HCT116 (cell line): ENCODE measurements at regions not wholly inside any gene's neighbourhood (a gene's known extent, or its start where the extent isn't known, plus 50 kb on each side); places are given as distances from the start of the nearest gene placed in this dataset.

Experiments
- ATAC-seq: fragments of 200-7000 bp; cut with Tn5 transposase; 2 replicates; pipeline ENCODE4 v1.9.1; 2020; ENCODE audit warnings: mild to moderate bottlenecking, moderate library complexity
- BruUV-seq: library from RNA; stranded (reverse); fragments of 400-500 nt; replicated peaks from 2 replicates; lab custom pipeline; 2021; lab: Mats Ljungman, UMichigan
- CTCF ChIA-PET: fragments of 300-600 bp; sonication (Branson Sonifier 250); formaldehyde crosslinking; loops from one replicate; lab custom pipeline; 2021; ENCODE audit warnings: antibody characterized with exemption; lab: Charles Lee
- POLR2A ChIA-PET: fragments of 300-600, 350-600 bp; sonication (Branson Sonifier 250); formaldehyde crosslinking; loops from one replicate; lab custom pipeline; 2021; ENCODE audit warnings: antibody characterized with exemption; lab: Charles Lee
- RAD21 ChIA-PET, 2 experiments: fragments of 300-600 bp; sonication (Branson Sonifier 250); formaldehyde crosslinking; loops; one replicate each; lab custom pipeline; 2023; ENCODE audit warnings: low total read pairs in 2 of 2; ENCODE audit not compliant: uncharacterized antibody in 2 of 2, unreplicated experiment in 2 of 2, low non-redundant PET in 1 of 2; lab: Charles Lee
- DNase-seq: peaks from one replicate; pipeline ENCODE4 v3.0.0-alpha.2; 2010; ENCODE audit warnings: low read depth, low spot score
- H2AFZ ChIP-seq: fragments of 200-600 bp; shearing (Covaris generic), sonication (generic); 2 replicates; pipeline ENCODE4 v1.6.1; 2017; ENCODE audit warnings: low read depth, mixed run types, mixed read lengths, antibody characterized with exemption, low read length; ENCODE audit not compliant: poor library complexity, severe bottlenecking
- H3K27ac ChIP-seq: 2 replicates; pipeline ENCODE4 v1.5.1; 2012; ENCODE audit warnings: low read depth, low read length
- H3K27me3 ChIP-seq: fragments of 200-600 bp; sonication (generic); 2 replicates; pipeline ENCODE4 v1.6.1; 2016; ENCODE audit warnings: mixed run types, low read length, mixed read lengths; ENCODE audit not compliant: insufficient read depth
- H3K36me3 ChIP-seq, 2 experiments: fragments of 200-500 bp in 1 of 2; fragments of 200-600 bp in 1 of 2; sonication (Bioruptor generic) in 1 of 2; sonication (generic) in 1 of 2; 2 replicates each; pipeline versions ENCODE4 v1.5.1 to v1.6.1; 2014 to 2016; ENCODE audit warnings: low read length in 2 of 2, inconsistent platforms in 1 of 2, mixed read lengths in 1 of 2, mixed run types in 1 of 2; ENCODE audit not compliant: insufficient read depth in 2 of 2, control insufficient read depth in 1 of 2
- H3K4me1 ChIP-seq, 2 experiments: fragments of 200-600 bp in 1 of 2; sonication (generic) in 1 of 2; 2 replicates each; pipeline versions ENCODE4 v1.5.1 to v1.6.1; 2012 to 2017; ENCODE audit warnings: low read length in 2 of 2, inconsistent platforms in 1 of 2, mild to moderate bottlenecking in 1 of 2, mixed read lengths in 1 of 2, mixed run types in 1 of 2, moderate library complexity in 1 of 2; ENCODE audit not compliant: insufficient read depth in 2 of 2, control insufficient read depth in 1 of 2
- H3K4me2 ChIP-seq: fragments of 200-600 bp; sonication (generic); 2 replicates; pipeline ENCODE4 v1.6.1; 2017; ENCODE audit warnings: mixed run types, low read length, mixed read lengths
- H3K4me3 ChIP-seq, 2 experiments: fragments of 200-600 bp in 1 of 2; sonication (generic) in 1 of 2; replicated peaks in 1 of 2; 2 replicates each; pipeline ENCODE4 v1.5.1; 2011 to 2016; ENCODE audit warnings: low read length in 2 of 2, control low read depth in 1 of 2, low read depth in 1 of 2, mild to moderate bottlenecking in 1 of 2, mixed read lengths in 1 of 2, mixed run types in 1 of 2
- H3K79me2 ChIP-seq: fragments of 200-600 bp; sonication (generic); 2 replicates; pipeline ENCODE4 v1.6.1; 2017; ENCODE audit warnings: mild to moderate bottlenecking, mixed run types, low read length, moderate library complexity, mixed read lengths; ENCODE audit not compliant: insufficient read depth
- H3K9ac ChIP-seq: fragments of 200-600 bp; sonication (generic); 2 replicates; pipeline ENCODE4 v1.6.1; 2016; ENCODE audit warnings: low read length, mixed read lengths
- H3K9me2 ChIP-seq: fragments of 200-600 bp; sonication (generic), shearing (Covaris generic); 2 replicates; pipeline ENCODE4 v1.6.1; 2017; ENCODE audit warnings: mixed run types, mild to moderate bottlenecking, moderate library complexity; ENCODE audit not compliant: insufficient read depth
- H3K9me3 ChIP-seq, 2 experiments: fragments of 200-500 bp in 1 of 2; fragments of 200-600 bp in 1 of 2; sonication (Bioruptor generic) in 1 of 2; sonication (generic) in 1 of 2; 2 replicates each; pipeline ENCODE4 v1.6.1; 2014 to 2017; ENCODE audit warnings: low read length in 2 of 2, mixed read lengths in 2 of 2, inconsistent platforms in 1 of 2, low read depth in 1 of 2, mild to moderate bottlenecking in 1 of 2, mixed run types in 1 of 2, moderate library complexity in 1 of 2; ENCODE audit not compliant: control insufficient read depth in 1 of 2, insufficient read depth in 1 of 2
- H4K20me1 ChIP-seq: fragments of 200-600 bp; sonication (generic), shearing (Covaris generic); 2 replicates; pipeline ENCODE4 v1.6.1; 2017; ENCODE audit warnings: mixed run types, mild to moderate bottlenecking, moderate library complexity; ENCODE audit not compliant: insufficient read depth
- CBX3 ChIP-seq: IDR thresholded peaks from 2 replicates; pipeline ENCODE4 v1.6.1; 2012; ENCODE audit warnings: low read depth
- CEBPB ChIP-seq: IDR thresholded peaks from 2 replicates; pipeline ENCODE4 v1.6.1; 2012; ENCODE audit warnings: low read depth
- ELF1 ChIP-seq: IDR thresholded peaks from 2 replicates; pipeline ENCODE4 v1.6.1; 2012; ENCODE audit warnings: low read depth, borderline replicate concordance
- EZH2 ChIP-seq: fragments of 200-600 bp; sonication (generic); IDR thresholded peaks from 2 replicates; pipeline ENCODE4 v1.6.1; 2017; ENCODE audit warnings: antibody characterized with exemption, mixed run types
- FOSL1 ChIP-seq: IDR thresholded peaks from 2 replicates; pipeline ENCODE4 v1.6.1; 2012; ENCODE audit warnings: low read depth
- JUND ChIP-seq: IDR thresholded peaks from 2 replicates; pipeline ENCODE4 v1.6.1; 2012
- POLR2A ChIP-seq: IDR thresholded peaks from 2 replicates; pipeline ENCODE4 v1.7.0; 2011; ENCODE audit warnings: borderline replicate concordance; ENCODE audit not compliant: insufficient read depth, insufficient read length; ENCODE audit errors: extremely low read depth
- SIN3A ChIP-seq: IDR thresholded peaks from 2 replicates; pipeline ENCODE4 v1.6.1; 2012; ENCODE audit warnings: low read depth
- SP1 ChIP-seq: IDR thresholded peaks from 2 replicates; pipeline ENCODE4 v1.6.1; 2012; ENCODE audit warnings: low read depth
- YY1 ChIP-seq: IDR thresholded peaks from 2 replicates; pipeline ENCODE4 v1.6.1; 2011; ENCODE audit warnings: low read length, low read depth, moderate library complexity, mild to moderate bottlenecking; ENCODE audit not compliant: insufficient replicate concordance; ENCODE audit errors: extremely low read depth
- intact Hi-C: fragments of 100-400 bp; cut with micrococcal nuclease; formaldehyde crosslinking; loops from 2 replicates; pipeline ENCODE4 v1.10.0; 2022
- TF ChIP-seq, protein P1 (sequence below): IDR thresholded peaks from 2 replicates; pipeline ENCODE4 v1.6.1; 2012
- TF ChIP-seq, protein P2 (sequence below), 3 experiments: fragments of 200-600 bp in 1 of 3; sonication (generic) in 1 of 3; IDR thresholded peaks in 2 of 3; conservative IDR thresholded peaks in 1 of 3; 2 replicates each; pipeline ENCODE4 v1.5.1; 2012 to 2017; ENCODE audit warnings: low read depth in 2 of 3, low read length in 2 of 3, antibody characterized with exemption in 1 of 3, borderline replicate concordance in 1 of 3, control low read depth in 1 of 3, mild to moderate bottlenecking in 1 of 3, mixed read lengths in 1 of 3, mixed run types in 1 of 3, moderate library complexity in 1 of 3; ENCODE audit not compliant: insufficient read depth in 1 of 3

DNA sequence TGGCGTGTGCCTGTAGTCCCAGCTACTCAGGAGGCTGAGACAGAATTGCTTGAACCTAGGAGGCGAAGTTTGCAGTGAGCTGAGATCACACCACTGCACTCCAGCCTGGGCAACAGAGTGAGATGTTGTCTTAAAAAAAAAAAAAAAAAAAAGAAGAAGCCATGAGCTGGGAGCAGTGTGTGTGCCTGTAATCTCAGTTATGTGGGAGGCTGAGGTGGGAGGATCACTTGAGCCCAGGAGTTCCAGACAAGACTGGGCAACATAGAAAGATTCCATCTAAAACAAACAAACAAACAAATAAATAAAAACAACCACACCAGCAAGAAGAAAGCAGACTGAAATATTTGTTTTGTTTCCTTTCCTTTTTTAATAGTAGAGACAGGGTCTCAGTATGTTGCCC lies 62.2 kb upstream of the KIF13A start:
- DNase-seq = no peak

More for the DNA sequence above, 62.2 kb upstream of the KIF13A start:
- ChIA-PET CTCF (no interaction called here), RAD21 (no interaction called here), POLR2A (no interaction called here)
- BruUV-seq = no TSS peak
- Histone ChIP-seq H4K20me1 (no peaks in the 10 kb centered on the region), H2AFZ (no peak overlapping the region), H3K9me2 (no peaks in the 10 kb centered on the region), H3K4me3 (no peak overlapping the region)
- intact Hi-C loops = no loop called here
- no peak for TF ChIP-seq FOSL1
- TF ChIP-seq EZH2 = no peak
- TF ChIP-seq POLR2A = no peak
- TF ChIP-seq SP1 = no peak
- TF ChIP-seq YY1 = no peak
- no peak for TF ChIP-seq CBX3
- TF ChIP-seq, protein P1, sequence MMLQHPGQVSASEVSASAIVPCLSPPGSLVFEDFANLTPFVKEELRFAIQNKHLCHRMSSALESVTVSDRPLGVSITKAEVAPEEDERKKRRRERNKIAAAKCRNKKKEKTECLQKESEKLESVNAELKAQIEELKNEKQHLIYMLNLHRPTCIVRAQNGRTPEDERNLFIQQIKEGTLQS = no peak
- TF ChIP-seq, protein P2, sequence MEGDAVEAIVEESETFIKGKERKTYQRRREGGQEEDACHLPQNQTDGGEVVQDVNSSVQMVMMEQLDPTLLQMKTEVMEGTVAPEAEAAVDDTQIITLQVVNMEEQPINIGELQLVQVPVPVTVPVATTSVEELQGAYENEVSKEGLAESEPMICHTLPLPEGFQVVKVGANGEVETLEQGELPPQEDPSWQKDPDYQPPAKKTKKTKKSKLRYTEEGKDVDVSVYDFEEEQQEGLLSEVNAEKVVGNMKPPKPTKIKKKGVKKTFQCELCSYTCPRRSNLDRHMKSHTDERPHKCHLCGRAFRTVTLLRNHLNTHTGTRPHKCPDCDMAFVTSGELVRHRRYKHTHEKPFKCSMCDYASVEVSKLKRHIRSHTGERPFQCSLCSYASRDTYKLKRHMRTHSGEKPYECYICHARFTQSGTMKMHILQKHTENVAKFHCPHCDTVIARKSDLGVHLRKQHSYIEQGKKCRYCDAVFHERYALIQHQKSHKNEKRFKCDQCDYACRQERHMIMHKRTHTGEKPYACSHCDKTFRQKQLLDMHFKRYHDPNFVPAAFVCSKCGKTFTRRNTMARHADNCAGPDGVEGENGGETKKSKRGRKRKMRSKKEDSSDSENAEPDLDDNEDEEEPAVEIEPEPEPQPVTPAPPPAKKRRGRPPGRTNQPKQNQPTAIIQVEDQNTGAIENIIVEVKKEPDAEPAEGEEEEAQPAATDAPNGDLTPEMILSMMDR (IDR thresholded peaks at IDR 0.05 in 2 of 3, conservative IDR thresholded peaks at IDR 0.05 in 1 of 3; ENCODE audit: borderline replicate concordance in 1 of 3, insufficient read depth in 1 of 3, low read depth in 2 of 3, low read length in 2 of 3) = no peak
- no peak for TF ChIP-seq JUND
- no peak for TF ChIP-seq ELF1
- no peak for TF ChIP-seq CEBPB
- no peak for TF ChIP-seq SIN3A
- TF ChIP-seq, all 23 proteins: peak for 0
- Histone ChIP-seq H3K4me1 (no peaks in the 10 kb centered on the region), H3K79me2 (no peaks in the 10 kb centered on the region), H3K9ac (no peak overlapping the region), H3K9me3 (no peaks in the 10 kb centered on the region), H3K27me3 (no peaks in the 10 kb centered on the region), H3K27ac (no peak overlapping the region), H3K36me3 (no peaks in the 10 kb centered on the region), H3K4me2 (no peak overlapping the region)
- ATAC-seq = no peak
